HepG2 (cell line): ENCODE measurements at regions not wholly inside any gene's neighbourhood (a gene's known extent, or its start where the extent isn't known, plus 50 kb on each side); places are given as distances from the start of the nearest gene placed in this dataset.
"Not testable (repeated sequence)": the region's sequence is repeated elsewhere in the genome, so short reads cannot be mapped to it uniquely, and the experiment has no call there.

ENCODE experiments used
- ATAC-seq: fragments of 200-7000 bp; cut with Tn5 transposase; 3 replicates; pipeline ENCODE4 v1.9.1; 2020; ENCODE audit warnings: mild to moderate bottlenecking, moderate library complexity
- BruUV-seq: library from RNA; stranded (reverse); fragments of 400-500 nt; replicated peaks from 2 replicates; lab custom pipeline; 2021; lab: Mats Ljungman, UMichigan
- CTCF ChIA-PET: fragments of 300-600 bp; formaldehyde crosslinking; extraction: SDS; loops from one replicate; lab custom pipeline; 2021; ENCODE audit warnings: low total read pairs, inconsistent platforms, low intra/inter-chr PET ratio; lab: Yijun Ruan, JAX
- POLR2A ChIA-PET: fragments of 350-600 bp; sonication (Branson Sonifier 250); formaldehyde crosslinking; loops from one replicate; lab custom pipeline; 2020; ENCODE audit warnings: antibody characterized with exemption, inconsistent platforms; lab: Yijun Ruan, JAX
- DNase-seq: peaks from one replicate; pipeline ENCODE4 v3.0.0-alpha.2; 2015; ENCODE audit warnings: low spot score
- FAIRE-seq: peaks from 3 replicates; lab custom pipeline; 2011; peaks lifted over from hg19 to GRCh38; lab: Jason Lieb, UNC
- H2AFZ ChIP-seq: one replicate; pipeline ENCODE4 v1.6.1; 2011; ENCODE audit warnings: low read length, inconsistent platforms
- H3K27ac ChIP-seq: fragments of 300-600 bp; 3 replicates; pipeline ENCODE4 v1.8.0; 2011; ENCODE audit warnings: mixed run types, mild to moderate bottlenecking, mixed read lengths, low read length, inconsistent platforms; ENCODE audit not compliant: insufficient read depth; ENCODE audit errors: extremely low read length
- H3K27me3 ChIP-seq, 2 experiments: fragments of 200-600 bp in 1 of 2; 2 replicates in 1 of 2; 3 replicates in 1 of 2; pipeline versions ENCODE4 v1.6.0 to v1.8.0; 2011; ENCODE audit warnings: low read length in 2 of 2, mild to moderate bottlenecking in 2 of 2, moderate library complexity in 2 of 2, inconsistent platforms in 1 of 2; ENCODE audit not compliant: insufficient read depth in 2 of 2, control insufficient read depth in 1 of 2
- H3K36me3 ChIP-seq, 2 experiments: fragments of 200-600 bp in 1 of 2; replicated peaks in 1 of 2; 2 replicates in 1 of 2; 3 replicates in 1 of 2; pipeline versions ENCODE4 v1.5.1 to v1.8.0; 2011; ENCODE audit warnings: low read length in 2 of 2, inconsistent platforms in 1 of 2; ENCODE audit not compliant: insufficient read depth in 2 of 2, control insufficient read depth in 1 of 2
- H3K4me1 ChIP-seq: 2 replicates; pipeline ENCODE4 v1.5.1; 2012; ENCODE audit warnings: low read length, inconsistent platforms; ENCODE audit not compliant: insufficient read depth
- H3K4me2 ChIP-seq: 2 replicates; pipeline ENCODE4 v1.6.0; 2011; ENCODE audit warnings: low read depth, low read length, inconsistent platforms
- H3K4me3 ChIP-seq, 3 experiments: fragments of 200-600 bp in 1 of 3; sonication (generic), shearing (Covaris generic) in 1 of 3; replicated peaks in 1 of 3; 2 replicates each; pipeline ENCODE4 v1.5.1; 2011 to 2016; ENCODE audit warnings: low read length in 3 of 3, inconsistent platforms in 2 of 3, low read depth in 2 of 3, mild to moderate bottlenecking in 2 of 3, control low read depth in 1 of 3, mixed read lengths in 1 of 3; ENCODE audit not compliant: insufficient read depth in 1 of 3
- H3K79me2 ChIP-seq: one replicate; pipeline ENCODE4 v1.6.1; 2011; ENCODE audit warnings: low read length, inconsistent platforms; ENCODE audit not compliant: insufficient read depth
- H3K9ac ChIP-seq: 2 replicates; pipeline ENCODE4 v1.6.0; 2011; ENCODE audit warnings: mild to moderate bottlenecking, low read depth, low read length, inconsistent platforms; ENCODE audit not compliant: insufficient read depth
- H3K9me3 ChIP-seq: 2 replicates; pipeline ENCODE4 v1.5.1; 2012; ENCODE audit warnings: mild to moderate bottlenecking, low read length
- H4K20me1 ChIP-seq: 2 replicates; pipeline ENCODE4 v1.6.0; 2011; ENCODE audit warnings: inconsistent platforms, mild to moderate bottlenecking, low read length, moderate library complexity; ENCODE audit not compliant: insufficient read depth
- ASH2L ChIP-seq: fragments of 300-600, 200-600 bp; sonication (generic); IDR thresholded peaks from 2 replicates; pipeline ENCODE4 v1.7.0; 2017; ENCODE audit warnings: low read depth, mild to moderate bottlenecking, moderate library complexity, mixed read lengths, low read length; ENCODE audit not compliant: insufficient read length
- ATF7 ChIP-seq, 2 experiments: fragments of 450-650 bp in 1 of 2; sonication (generic) in 1 of 2; formaldehyde crosslinking in 1 of 2; IDR thresholded peaks; 2 replicates each; pipeline versions ENCODE4 v1.4.0 to v1.6.1; 2016 to 2020; ENCODE audit warnings: antibody characterized with exemption in 1 of 2, mild to moderate bottlenecking in 1 of 2, missing genetic modification reagents in 1 of 2
- CENPT ChIP-seq: sonication (generic); formaldehyde crosslinking; IDR thresholded peaks from 2 replicates; pipeline ENCODE4 v1.8.0; 2022; ENCODE audit warnings: low read depth, mild to moderate bottlenecking, moderate library complexity, missing genetic modification reagents
- NFE2L2 ChIP-seq: fragments of 150-350 bp; IDR thresholded peaks from 2 replicates; pipeline ENCODE4 v1.6.1; 2014; ENCODE audit warnings: low read length
- ZBTB4 ChIP-seq: sonication (generic); formaldehyde crosslinking; IDR thresholded peaks from 2 replicates; pipeline ENCODE4 v1.4.0; 2020; ENCODE audit warnings: missing genetic modification reagents, mild to moderate bottlenecking, borderline replicate concordance
- WGBS: methylation state at CpG from one replicate; pipeline ENCODE4 v1.1.6; 2017; ENCODE audit warnings: low lambda C conversion rate; 5-methylcytosine and 5-hydroxymethylcytosine counted together
- in situ Hi-C: cut with HindIII; loops from 2 replicates; pipeline ENCODE4 v1.10.0; 2017; ENCODE audit warnings: low pct_unique_long_range_greater_than_20kb; ENCODE audit not compliant: extremely low pct_ligation_motif_present
- intact Hi-C: fragments of 100-400 bp; cut with micrococcal nuclease; formaldehyde crosslinking; loops from one replicate; pipeline ENCODE4 v1.10.0; 2022; ENCODE audit not compliant: unreplicated experiment
- TF ChIP-seq, protein P1 (sequence below): sonication (generic); formaldehyde crosslinking; IDR thresholded peaks from 2 replicates; pipeline ENCODE4 v1.5.0; 2020; ENCODE audit warnings: missing genetic modification reagents, mild to moderate bottlenecking, borderline replicate concordance

DNA sequence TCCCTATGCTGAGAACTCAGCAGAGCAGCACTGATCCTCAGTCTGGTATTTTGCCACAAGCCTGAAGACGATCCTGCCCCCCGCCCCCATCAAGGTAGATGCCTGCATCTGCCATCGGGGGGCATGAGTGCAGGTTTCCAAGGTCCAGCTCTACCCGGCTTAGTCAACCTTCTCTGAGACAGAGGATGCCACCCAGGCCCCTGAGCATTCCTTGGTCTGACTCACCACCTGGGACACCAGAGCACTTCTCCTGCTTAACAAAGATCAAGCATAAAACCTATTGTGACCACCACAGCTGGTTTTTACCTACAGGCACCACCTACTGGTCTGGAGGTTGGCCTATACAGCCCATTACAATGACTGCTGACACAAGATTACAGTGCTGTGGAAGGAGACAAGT is 1168.1 kb downstream of the PCDH19 start:
- Histone ChIP-seq H2AFZ (no peak overlapping the region), H3K9me3 (no peaks in the 10 kb centered on the region), H3K27ac (no peak overlapping the region), H3K27me3 (no peaks in the 10 kb centered on the region), H3K36me3 (no peaks in the 10 kb centered on the region), H4K20me1 (no peaks in the 10 kb centered on the region), H3K79me2 (no peaks in the 10 kb centered on the region), H3K4me1 (no peaks in the 10 kb centered on the region), H3K4me3 (no peak overlapping the region), H3K9ac (no peak overlapping the region), H3K4me2 (no peak overlapping the region)
- BruUV-seq, result no TSS peak
- CTCF ChIA-PET, result no interaction called here
- TF ChIP-seq ASH2L, result no peak
- TF ChIP-seq, protein P1, sequence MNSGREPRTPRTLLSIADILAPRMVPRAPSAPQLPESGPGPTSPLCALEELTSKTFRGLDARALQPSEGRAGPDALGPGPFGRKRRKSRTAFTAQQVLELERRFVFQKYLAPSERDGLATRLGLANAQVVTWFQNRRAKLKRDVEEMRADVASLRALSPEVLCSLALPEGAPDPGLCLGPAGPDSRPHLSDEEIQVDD (CRISPR knock-in tag), result no peak
- TF ChIP-seq ZBTB4 (CRISPR knock-in tag), result no peak
- no peak for TF ChIP-seq NFE2L2
- no peak for TF ChIP-seq ATF7 (IDR thresholded peaks at IDR 0.05)
- TF ChIP-seq ATF7 (CRISPR knock-in tag; IDR thresholded peaks at IDR 0.05), result no peak
- TF ChIP-seq CENPT (CRISPR knock-in tag), result no peak
- ATAC-seq (no peak), DNase-seq (no peak), FAIRE-seq (no peak)
- POLR2A ChIA-PET, result no interaction called here
- in situ Hi-C loops, result no loop called here
- WGBS, result no CpG with 5 or more reads among the region's 4 CpGs
- intact Hi-C loops, result no loop called here

- POLR2A ChIA-PET, H3K9ac ChIP-seq, in situ Hi-C loops, H4K20me1 ChIP-seq, BruUV-seq, H3K27me3 ChIP-seq, H3K36me3 ChIP-seq, H3K27ac ChIP-seq, H3K79me2 ChIP-seq, H3K4me1 ChIP-seq, H3K9me3 ChIP-seq, DNase-seq, H3K4me3 ChIP-seq, intact Hi-C loops, CTCF ChIA-PET, ATAC-seq, H2AFZ ChIP-seq, H3K4me2 ChIP-seq, FAIRE-seq: not testable (repeated sequence)
- WGBS, result 14% methylated on average over 1 of the region's 6 CpGs
These were observed 1175.7 kb downstream of the PCDH19 start for GRCh38 chrX:99234384-99234783.
